HepG2 (cell line): ENCODE measurements at regions not wholly inside any gene's neighbourhood (a gene's known extent, or its start where the extent isn't known, plus 50 kb on each side); places are given as distances from the start of the nearest gene placed in this dataset.

Experiments used
- ATAC-seq: fragments of 200-7000 bp; cut with Tn5 transposase; 3 replicates; pipeline ENCODE4 v1.9.1; 2020; ENCODE audit warnings: mild to moderate bottlenecking, moderate library complexity
- BruUV-seq: library from RNA; stranded (reverse); fragments of 400-500 nt; replicated peaks from 2 replicates; lab custom pipeline; 2021; lab: Mats Ljungman, UMichigan
- CTCF ChIA-PET: fragments of 300-600 bp; formaldehyde crosslinking; extraction: SDS; loops from one replicate; lab custom pipeline; 2021; ENCODE audit warnings: low total read pairs, inconsistent platforms, low intra/inter-chr PET ratio; lab: Yijun Ruan, JAX
- POLR2A ChIA-PET: fragments of 350-600 bp; sonication (Branson Sonifier 250); formaldehyde crosslinking; loops from one replicate; lab custom pipeline; 2020; ENCODE audit warnings: antibody characterized with exemption, inconsistent platforms; lab: Yijun Ruan, JAX
- DNase-seq: peaks from one replicate; pipeline ENCODE4 v3.0.0-alpha.2; 2015; ENCODE audit warnings: low spot score
- FAIRE-seq: peaks from 3 replicates; lab custom pipeline; 2011; peaks lifted over from hg19 to GRCh38; lab: Jason Lieb, UNC
- H2AFZ ChIP-seq: one replicate; pipeline ENCODE4 v1.6.1; 2011; ENCODE audit warnings: low read length, inconsistent platforms
- H3K27ac ChIP-seq: fragments of 300-600 bp; 3 replicates; pipeline ENCODE4 v1.8.0; 2011; ENCODE audit warnings: mixed run types, mild to moderate bottlenecking, mixed read lengths, low read length, inconsistent platforms; ENCODE audit not compliant: insufficient read depth; ENCODE audit errors: extremely low read length
- H3K27me3 ChIP-seq, 2 experiments: fragments of 200-600 bp in 1 of 2; 2 replicates in 1 of 2; 3 replicates in 1 of 2; pipeline versions ENCODE4 v1.6.0 to v1.8.0; 2011; ENCODE audit warnings: low read length in 2 of 2, mild to moderate bottlenecking in 2 of 2, moderate library complexity in 2 of 2, inconsistent platforms in 1 of 2; ENCODE audit not compliant: insufficient read depth in 2 of 2, control insufficient read depth in 1 of 2
- H3K36me3 ChIP-seq, 2 experiments: fragments of 200-600 bp in 1 of 2; replicated peaks in 1 of 2; 2 replicates in 1 of 2; 3 replicates in 1 of 2; pipeline versions ENCODE4 v1.5.1 to v1.8.0; 2011; ENCODE audit warnings: low read length in 2 of 2, inconsistent platforms in 1 of 2; ENCODE audit not compliant: insufficient read depth in 2 of 2, control insufficient read depth in 1 of 2
- H3K4me1 ChIP-seq: 2 replicates; pipeline ENCODE4 v1.5.1; 2012; ENCODE audit warnings: low read length, inconsistent platforms; ENCODE audit not compliant: insufficient read depth
- H3K4me2 ChIP-seq: 2 replicates; pipeline ENCODE4 v1.6.0; 2011; ENCODE audit warnings: low read depth, low read length, inconsistent platforms
- H3K4me3 ChIP-seq, 3 experiments: fragments of 200-600 bp in 1 of 3; sonication (generic), shearing (Covaris generic) in 1 of 3; replicated peaks in 1 of 3; 2 replicates each; pipeline ENCODE4 v1.5.1; 2011 to 2016; ENCODE audit warnings: low read length in 3 of 3, inconsistent platforms in 2 of 3, low read depth in 2 of 3, mild to moderate bottlenecking in 2 of 3, control low read depth in 1 of 3, mixed read lengths in 1 of 3; ENCODE audit not compliant: insufficient read depth in 1 of 3
- H3K79me2 ChIP-seq: one replicate; pipeline ENCODE4 v1.6.1; 2011; ENCODE audit warnings: low read length, inconsistent platforms; ENCODE audit not compliant: insufficient read depth
- H3K9ac ChIP-seq: 2 replicates; pipeline ENCODE4 v1.6.0; 2011; ENCODE audit warnings: mild to moderate bottlenecking, low read depth, low read length, inconsistent platforms; ENCODE audit not compliant: insufficient read depth
- H3K9me3 ChIP-seq: 2 replicates; pipeline ENCODE4 v1.5.1; 2012; ENCODE audit warnings: mild to moderate bottlenecking, low read length
- H4K20me1 ChIP-seq: 2 replicates; pipeline ENCODE4 v1.6.0; 2011; ENCODE audit warnings: inconsistent platforms, mild to moderate bottlenecking, low read length, moderate library complexity; ENCODE audit not compliant: insufficient read depth
- AGO1 ChIP-seq: fragments of 200-400 bp; formaldehyde crosslinking; IDR thresholded peaks from 2 replicates; pipeline ENCODE4 v1.6.1; 2017; ENCODE audit warnings: mild to moderate bottlenecking, low read depth, low read length, moderate library complexity; ENCODE audit not compliant: poor library complexity, severe bottlenecking
- DRAP1 ChIP-seq: IDR thresholded peaks from 2 replicates; pipeline ENCODE4 v1.6.1; 2016; ENCODE audit warnings: missing genetic modification reagents, missing compliant biosample characterization
- GTF2F1 ChIP-seq: fragments of 150-350 bp; IDR thresholded peaks from 2 replicates; pipeline ENCODE4 v1.6.1; 2014; ENCODE audit warnings: low read length
- HOMEZ ChIP-seq: IDR thresholded peaks from 2 replicates; pipeline ENCODE4 v1.6.1; 2016; ENCODE audit warnings: low read depth
- HOXA3 ChIP-seq: sonication (generic); formaldehyde crosslinking; IDR thresholded peaks from 2 replicates; pipeline ENCODE4 v1.5.0; 2020; ENCODE audit warnings: missing genetic modification reagents
- PAX8 ChIP-seq: sonication (generic); formaldehyde crosslinking; IDR thresholded peaks from 2 replicates; pipeline ENCODE4 v1.8.0; 2022; ENCODE audit warnings: mild to moderate bottlenecking, missing genetic modification reagents, borderline replicate concordance
- POLR2G ChIP-seq: fragments of 200-400 bp; formaldehyde crosslinking; IDR thresholded peaks from 2 replicates; pipeline ENCODE4 v1.6.1; 2018; ENCODE audit warnings: mild to moderate bottlenecking, low read depth, low read length, moderate library complexity
- RBAK ChIP-seq: sonication (generic); formaldehyde crosslinking; IDR thresholded peaks from 2 replicates; pipeline ENCODE4 v1.5.1; 2020; ENCODE audit warnings: mild to moderate bottlenecking, missing genetic modification reagents
- TFAP4 ChIP-seq: sonication (generic); IDR thresholded peaks from 2 replicates; pipeline ENCODE4 v1.6.1; 2016; ENCODE audit warnings: low read depth, borderline replicate concordance
- ZEB1 ChIP-seq: IDR thresholded peaks from 2 replicates; pipeline ENCODE4 v1.6.1; 2012; ENCODE audit warnings: mild to moderate bottlenecking, low read depth, inconsistent platforms; ENCODE audit not compliant: insufficient replicate concordance
- ZNF101 ChIP-seq: sonication (generic); formaldehyde crosslinking; IDR thresholded peaks from 2 replicates; pipeline ENCODE4 v1.4.0; 2020; ENCODE audit warnings: mild to moderate bottlenecking, low read depth, missing genetic modification reagents, borderline replicate concordance
- ZNF143 ChIP-seq: sonication (generic); formaldehyde crosslinking; IDR thresholded peaks from 2 replicates; pipeline ENCODE4 v1.4.0; 2020; ENCODE audit warnings: missing genetic modification reagents
- ZNF17 ChIP-seq: sonication (generic); formaldehyde crosslinking; IDR thresholded peaks from 2 replicates; pipeline ENCODE4 v1.5.0; 2020; ENCODE audit warnings: mild to moderate bottlenecking, missing genetic modification reagents
- ZNF260 ChIP-seq: sonication (generic); formaldehyde crosslinking; IDR thresholded peaks from 2 replicates; pipeline ENCODE4 v1.4.0; 2020; ENCODE audit warnings: missing genetic modification reagents, low read depth, mild to moderate bottlenecking, borderline replicate concordance
- WGBS: methylation state at CpG from one replicate; pipeline ENCODE4 v1.1.6; 2017; ENCODE audit warnings: low lambda C conversion rate; 5-methylcytosine and 5-hydroxymethylcytosine counted together
- in situ Hi-C: cut with HindIII; loops from 2 replicates; pipeline ENCODE4 v1.10.0; 2017; ENCODE audit warnings: low pct_unique_long_range_greater_than_20kb; ENCODE audit not compliant: extremely low pct_ligation_motif_present
- intact Hi-C: fragments of 100-400 bp; cut with micrococcal nuclease; formaldehyde crosslinking; loops from one replicate; pipeline ENCODE4 v1.10.0; 2022; ENCODE audit not compliant: unreplicated experiment
- TF ChIP-seq, protein P1 (sequence below): sonication (generic); formaldehyde crosslinking; IDR thresholded peaks from 2 replicates; pipeline ENCODE4 v1.9.0; 2022; ENCODE audit warnings: low read depth, missing genetic modification reagents
- TF ChIP-seq, protein P2 (sequence below): sonication (generic); formaldehyde crosslinking; IDR thresholded peaks from 2 replicates; pipeline ENCODE4 v1.8.1; 2022; ENCODE audit warnings: mild to moderate bottlenecking, missing genetic modification reagents

- TF ChIP-seq, protein P1, sequence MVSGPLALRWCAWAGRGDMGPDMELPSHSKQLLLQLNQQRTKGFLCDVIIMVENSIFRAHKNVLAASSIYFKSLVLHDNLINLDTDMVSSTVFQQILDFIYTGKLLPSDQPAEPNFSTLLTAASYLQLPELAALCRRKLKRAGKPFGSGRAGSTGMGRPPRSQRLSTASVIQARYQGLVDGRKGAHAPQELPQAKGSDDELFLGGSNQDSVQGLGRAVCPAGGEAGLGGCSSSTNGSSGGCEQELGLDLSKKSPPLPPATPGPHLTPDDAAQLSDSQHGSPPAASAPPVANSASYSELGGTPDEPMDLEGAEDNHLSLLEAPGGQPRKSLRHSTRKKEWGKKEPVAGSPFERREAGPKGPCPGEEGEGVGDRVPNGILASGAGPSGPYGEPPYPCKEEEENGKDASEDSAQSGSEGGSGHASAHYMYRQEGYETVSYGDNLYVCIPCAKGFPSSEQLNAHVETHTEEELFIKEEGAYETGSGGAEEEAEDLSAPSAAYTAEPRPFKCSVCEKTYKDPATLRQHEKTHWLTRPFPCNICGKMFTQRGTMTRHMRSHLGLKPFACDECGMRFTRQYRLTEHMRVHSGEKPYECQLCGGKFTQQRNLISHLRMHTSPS (CRISPR knock-in tag), result no peak
- TF ChIP-seq ZEB1 (no peak), ZNF17 (CRISPR knock-in tag) (no peak), ZNF101 (CRISPR knock-in tag) (no peak), GTF2F1 (no peak), ZNF260 (CRISPR knock-in tag) (no peak), PAX8 (CRISPR knock-in tag) (no peak), DRAP1 (CRISPR knock-in tag) (no peak)
Measured at GRCh38 chr14:56460469-56460868, 119.1 kb upstream of the TMEM260 start (continued).

DNA sequence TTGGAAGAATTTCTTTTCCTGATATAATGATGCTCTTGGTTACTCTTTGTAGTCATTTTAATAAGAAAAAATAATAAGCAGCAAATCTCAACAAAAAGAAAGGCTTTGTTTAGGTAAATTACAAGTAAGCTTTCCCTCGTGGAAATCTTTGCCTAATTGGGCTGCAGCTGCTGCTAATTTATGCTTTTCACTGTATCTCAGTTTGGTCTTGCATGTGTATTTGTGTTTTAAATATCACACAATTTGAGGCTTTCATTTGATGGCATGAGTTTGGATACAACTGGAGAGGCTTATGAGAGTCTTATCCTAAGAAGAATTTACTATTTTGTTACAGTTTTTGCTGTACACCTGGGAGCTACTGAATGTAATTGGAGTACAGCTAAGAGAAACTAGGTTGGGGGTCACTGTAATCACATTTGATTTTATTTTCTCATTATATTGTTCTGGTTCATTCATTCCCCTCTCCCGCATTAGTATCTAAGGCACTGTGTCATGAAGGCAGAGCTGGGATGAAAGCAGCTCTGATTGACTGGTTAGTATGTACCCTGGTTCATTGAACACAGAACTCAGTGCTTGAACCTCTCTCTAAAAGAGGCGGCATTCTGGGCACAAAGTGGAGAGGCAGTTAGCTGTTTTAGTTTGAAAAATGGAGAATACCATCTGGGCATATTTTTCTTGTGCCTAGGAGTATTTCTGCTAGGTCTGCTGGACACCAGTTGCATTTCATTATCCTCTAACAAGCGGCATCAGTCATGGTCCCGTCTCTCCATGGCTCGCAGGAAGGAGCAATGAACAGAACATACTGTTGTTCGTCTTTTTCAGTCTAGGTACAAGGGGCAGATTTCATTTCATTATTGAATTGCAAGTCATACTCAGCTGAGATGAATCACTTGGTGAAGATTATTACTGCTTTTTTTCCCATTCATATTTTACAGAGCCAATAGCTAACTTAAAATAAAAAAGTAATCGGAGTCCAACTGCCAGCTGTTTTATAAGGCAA lies 118.0 kb upstream of the TMEM260 start:
- H3K4me1 ChIP-seq, result no peaks in the 10 kb centered on the region
- BruUV-seq, result no TSS peak
- TF ChIP-seq HOXA3 (CRISPR knock-in tag) (no peak), POLR2G (no peak), HOMEZ (CRISPR knock-in tag) (no peak), PAX8 (CRISPR knock-in tag) (no peak), AGO1 (no peak), RBAK (CRISPR knock-in tag) (no peak), TFAP4 (no peak), ZNF143 (CRISPR knock-in tag) (no peak)
- TF ChIP-seq, protein P2, sequence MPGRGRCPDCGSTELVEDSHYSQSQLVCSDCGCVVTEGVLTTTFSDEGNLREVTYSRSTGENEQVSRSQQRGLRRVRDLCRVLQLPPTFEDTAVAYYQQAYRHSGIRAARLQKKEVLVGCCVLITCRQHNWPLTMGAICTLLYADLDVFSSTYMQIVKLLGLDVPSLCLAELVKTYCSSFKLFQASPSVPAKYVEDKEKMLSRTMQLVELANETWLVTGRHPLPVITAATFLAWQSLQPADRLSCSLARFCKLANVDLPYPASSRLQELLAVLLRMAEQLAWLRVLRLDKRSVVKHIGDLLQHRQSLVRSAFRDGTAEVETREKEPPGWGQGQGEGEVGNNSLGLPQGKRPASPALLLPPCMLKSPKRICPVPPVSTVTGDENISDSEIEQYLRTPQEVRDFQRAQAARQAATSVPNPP (CRISPR knock-in tag), result no peak
- H3K36me3 ChIP-seq, result no peaks in the 10 kb centered on the region
- H3K4me2 ChIP-seq, result no peak overlapping the region
- H3K9me3 ChIP-seq, result no peaks in the 10 kb centered on the region
- 49% methylated on average over 8 of the region's 8 CpGs for WGBS
- in situ Hi-C loops (no loop called here), intact Hi-C loops (no loop called here)
- ChIA-PET CTCF (no interaction called here), POLR2A (no interaction called here)
- H3K4me3 ChIP-seq, result no peak overlapping the region
- no peak for FAIRE-seq
- no peak for ATAC-seq
- H3K79me2 ChIP-seq, result no peaks in the 10 kb centered on the region
- H3K27me3 ChIP-seq, result no peaks in the 10 kb centered on the region
- no peak overlapping the region for H3K27ac ChIP-seq
- DNase-seq, result no peak
- no peaks in the 10 kb centered on the region for H4K20me1 ChIP-seq
- H3K9ac ChIP-seq, result no peak overlapping the region
- no peak overlapping the region for H2AFZ ChIP-seq
